GM18867 (cell line): ENCODE measurements at regions not wholly inside any gene's neighbourhood (a gene's known extent, or its start where the extent isn't known, plus 50 kb on each side); places are given as distances from the start of the nearest gene placed in this dataset.

ENCODE experiments used
- ATAC-seq: cut with Tn5 transposase; IDR thresholded peaks from one replicate; pipeline ENCODE4 v1.9.1; 2021; ENCODE audit warnings: mild to moderate bottlenecking, moderate library complexity; ENCODE audit not compliant: unreplicated experiment

- ATAC-seq: no peak
Measured at GRCh38 chr15:98025237-98025636, 64.7 kb downstream of the ARRDC4 start.

GRCh38 chr15:98034731-98035130, 74.2 kb downstream of the ARRDC4 start:
- no peak for ATAC-seq

- ATAC-seq: no peak
Measured at GRCh38 chr15:98035134-98035533, 74.6 kb downstream of the ARRDC4 start.

GRCh38 chr15:98035577-98036010, 75.1 kb downstream of the ARRDC4 start:
- ATAC-seq: no peak

GRCh38 chr15:98039596-98039995, 79.1 kb downstream of the ARRDC4 start:
- no peak for ATAC-seq

GRCh38 chr15:98040146-98040545, 79.6 kb downstream of the ARRDC4 start:
- ATAC-seq: no peak

GRCh38 chr15:98043160-98044014, 82.9 kb downstream of the ARRDC4 start:
- no peak for ATAC-seq

GRCh38 chr15:98051734-98052133, 91.2 kb downstream of the ARRDC4 start:
- ATAC-seq: no peak

GRCh38 chr15:98057453-98057852, 97.0 kb downstream of the ARRDC4 start:
- ATAC-seq: no peak

- no peak for ATAC-seq
Measured at GRCh38 chr15:98062869-98063268, 102.4 kb downstream of the ARRDC4 start.

GRCh38 chr15:98063315-98063714, 102.8 kb downstream of the ARRDC4 start:
- no peak for ATAC-seq

GRCh38 chr15:98063871-98064270, 103.4 kb downstream of the ARRDC4 start:
- no peak for ATAC-seq

GRCh38 chr15:98067339-98067738, 106.8 kb downstream of the ARRDC4 start:
- no peak for ATAC-seq

- ATAC-seq: no peak
Measured at GRCh38 chr15:98069256-98069655, 108.8 kb downstream of the ARRDC4 start.

- ATAC-seq: no peak
Measured at GRCh38 chr15:98070137-98070536, 109.6 kb downstream of the ARRDC4 start.

GRCh38 chr15:98071786-98072185, 111.3 kb downstream of the ARRDC4 start:
- ATAC-seq: no peak

- no peak for ATAC-seq
Measured at GRCh38 chr15:98075441-98075840, 114.9 kb downstream of the ARRDC4 start.

GRCh38 chr15:98076021-98076816, 115.7 kb downstream of the ARRDC4 start:
- ATAC-seq: no peak

GRCh38 chr15:98077186-98077585, 116.7 kb downstream of the ARRDC4 start:
- ATAC-seq: no peak

GRCh38 chr15:98080791-98081190, 120.3 kb downstream of the ARRDC4 start:
- ATAC-seq: no peak

GRCh38 chr15:98083203-98083910, 122.9 kb downstream of the ARRDC4 start:
- no peak for ATAC-seq
